Activated CD4-positive, alpha-beta T cell treated with anti-CD3 and anti-CD28 coated beads, Interleukin-2, amount 50 U/mL, for 1 hour (primary cell): ENCODE measurements at regions not wholly inside any gene's neighbourhood (a gene's known extent, or its start where the extent isn't known, plus 50 kb on each side); places are given as distances from the start of the nearest gene placed in this dataset.

Experiments
- DNase-seq: peaks from one replicate; pipeline ENCODE4 v3.0.0-alpha.2; 2020

DNA sequence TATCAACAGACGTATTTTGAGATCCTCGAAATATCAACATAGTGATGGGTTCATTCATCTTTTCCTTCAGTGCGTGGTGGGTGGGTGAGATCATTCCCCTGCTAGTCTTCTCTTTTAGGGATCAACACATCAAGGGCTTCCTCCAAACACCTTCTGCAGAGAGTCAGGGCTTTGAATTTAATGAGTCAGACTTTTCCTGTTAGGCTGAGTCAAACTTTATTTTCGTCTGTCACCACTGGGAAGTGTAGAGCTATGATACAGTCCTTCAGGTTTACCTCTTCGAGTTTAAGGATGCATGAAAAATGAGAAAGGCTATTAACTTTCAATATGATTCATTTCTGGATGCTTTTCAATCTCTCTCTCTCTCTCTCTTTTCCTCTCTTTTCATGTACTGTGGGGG, 189.1 kb downstream of the BMP2 start:
- DNase-seq = no peak

DNA sequence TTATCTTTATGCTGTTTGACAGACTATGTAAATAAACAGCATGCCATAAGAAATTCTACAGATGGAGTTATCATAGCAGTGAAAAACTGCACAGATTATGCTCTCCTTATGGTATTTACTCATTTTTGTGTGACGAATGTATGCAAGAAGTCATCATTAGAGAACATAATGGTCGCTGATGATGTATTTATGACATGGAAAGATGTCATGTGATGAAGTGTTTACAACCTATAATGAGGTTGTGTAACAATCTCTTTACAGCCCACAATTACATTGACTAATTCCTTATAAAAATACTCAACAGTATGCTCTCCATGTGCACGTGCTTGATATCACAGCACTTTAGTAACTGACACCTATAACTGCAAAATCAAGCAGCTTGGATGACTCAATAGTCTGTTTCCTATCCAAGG, 192.4 kb downstream of the BMP2 start:
- DNase-seq = no peak

DNA sequence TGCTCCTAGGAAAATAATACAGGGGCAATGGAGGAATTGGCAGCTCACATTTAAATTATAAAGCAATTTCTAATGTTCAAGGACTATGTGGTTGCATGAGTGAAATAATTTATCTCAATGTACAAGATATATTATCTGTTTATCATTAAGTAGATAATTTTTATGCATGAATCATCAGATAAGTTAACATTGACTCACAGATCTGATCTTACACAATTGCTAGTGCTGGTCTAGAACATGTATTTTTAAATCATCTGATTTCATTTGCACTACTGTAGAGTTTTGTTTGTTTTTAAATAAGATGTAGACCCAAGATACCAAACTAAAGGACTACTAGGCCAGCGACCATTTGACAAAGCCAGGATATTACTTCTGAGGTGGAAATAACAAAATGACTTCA, 199.2 kb downstream of the BMP2 start:
- DNase-seq = no peak

DNA sequence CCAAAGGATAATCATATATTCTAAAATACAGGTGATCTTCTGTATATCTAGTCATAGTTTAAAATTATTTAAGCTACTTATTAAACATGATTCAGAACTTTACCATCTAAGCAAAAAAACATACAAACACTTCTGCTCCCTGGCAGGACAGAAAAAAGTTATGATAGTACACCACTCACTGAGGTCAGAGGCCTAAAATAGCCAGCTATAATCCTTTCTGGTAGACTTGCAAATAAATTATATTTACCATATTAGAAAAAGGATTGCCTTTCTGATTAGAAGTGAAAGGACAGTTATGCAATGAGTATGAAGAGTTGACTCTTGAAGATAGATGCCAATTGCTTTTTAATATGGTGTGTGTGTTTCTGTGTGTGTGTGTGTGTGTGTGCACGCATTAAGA, 207.4 kb downstream of the BMP2 start:
- no peak for DNase-seq

DNA sequence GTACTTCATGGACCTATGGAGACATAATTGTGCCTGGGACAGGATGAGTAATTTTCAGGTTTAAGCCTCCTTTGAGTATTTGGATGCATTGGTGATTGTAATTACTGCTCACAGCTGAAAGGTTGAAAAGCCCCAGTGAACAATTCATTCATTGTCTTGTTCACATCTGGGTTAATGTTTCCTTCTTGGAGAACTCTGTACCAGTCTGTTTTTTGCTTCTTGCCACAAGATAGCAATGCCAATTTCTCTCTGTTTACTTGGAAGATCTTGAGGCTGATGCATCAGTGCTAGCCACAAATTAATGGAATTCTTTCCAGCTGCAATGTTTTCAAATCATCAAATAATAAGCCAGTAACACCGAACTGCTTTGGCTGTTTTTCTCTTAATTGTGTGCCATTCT, 207.8 kb downstream of the BMP2 start:
- DNase-seq = no peak

DNA sequence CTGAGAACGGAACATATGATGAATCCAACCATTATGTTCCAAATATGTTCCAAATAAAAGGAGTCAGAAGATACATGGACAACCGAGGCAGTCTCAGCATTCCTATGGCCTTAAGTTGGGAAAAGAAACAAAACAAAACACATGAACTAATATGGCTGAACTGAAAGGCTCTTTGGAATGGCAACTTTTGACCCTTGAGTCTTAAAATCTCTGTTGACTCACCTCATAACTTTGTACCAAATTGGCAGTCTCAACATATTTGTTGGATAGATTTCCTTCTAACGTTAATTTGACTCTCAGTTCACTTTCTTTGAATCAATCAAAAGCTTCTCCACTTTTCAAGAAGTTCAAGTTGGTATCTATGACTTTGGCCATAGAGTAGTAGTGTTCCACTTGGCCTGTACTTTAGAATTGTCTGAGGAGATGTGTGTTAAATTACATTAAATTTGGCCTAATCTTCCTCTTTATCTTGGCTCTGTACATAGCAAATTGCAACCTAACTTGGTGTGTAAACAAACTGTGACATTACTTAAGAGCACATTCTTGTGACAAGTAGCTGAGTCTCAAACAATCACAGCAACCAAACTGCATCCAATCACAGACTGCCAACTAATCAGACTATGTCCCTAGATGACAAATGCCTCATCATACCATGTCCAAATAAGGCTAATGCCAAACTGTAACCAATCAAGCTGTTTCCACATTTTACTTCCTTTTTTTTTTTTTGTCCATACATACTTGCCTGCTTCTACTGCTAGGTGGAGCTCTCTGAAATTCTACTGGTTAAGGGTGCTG, 208.8 kb downstream of the BMP2 start:
- DNase-seq = no peak

DNA sequence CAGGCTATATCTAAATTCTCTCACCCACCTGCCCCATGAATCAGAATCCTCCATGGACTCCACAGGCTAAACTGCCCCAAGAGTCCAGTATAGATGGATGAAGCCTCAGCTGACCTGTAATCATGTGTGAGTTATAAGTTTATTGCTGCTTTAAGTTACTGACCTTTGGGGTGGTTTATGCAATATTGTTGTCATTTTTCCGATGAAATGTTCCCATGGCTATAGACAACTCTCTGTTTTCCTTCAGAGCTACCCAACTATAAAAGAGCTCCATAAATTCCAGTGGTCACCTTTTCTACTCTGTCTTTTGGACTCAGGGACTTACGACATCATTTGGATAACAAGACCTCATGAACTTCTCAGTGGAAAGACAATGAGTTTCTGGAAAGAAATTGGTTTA, 212.1 kb downstream of the BMP2 start:
- DNase-seq = no peak

DNA sequence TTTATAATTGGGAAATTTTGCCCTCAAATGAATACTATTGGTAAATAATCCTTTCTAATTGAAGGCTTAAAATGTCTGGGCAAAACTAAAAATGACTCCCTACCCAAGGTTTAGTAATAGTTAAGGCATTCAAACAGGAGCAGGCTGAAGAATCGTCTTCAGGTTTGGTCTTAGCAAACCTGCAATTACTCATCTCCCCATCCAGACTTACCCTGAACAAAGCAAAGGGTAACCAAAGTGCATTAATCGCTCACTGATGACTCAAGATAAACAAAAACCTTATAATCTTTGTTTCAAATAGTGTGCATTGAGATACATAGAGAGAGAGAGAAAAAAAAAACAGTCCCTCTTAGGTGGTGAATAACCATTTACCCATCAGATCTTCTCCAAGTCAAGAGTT, 225.5 kb downstream of the BMP2 start:
- DNase-seq = no peak

DNA sequence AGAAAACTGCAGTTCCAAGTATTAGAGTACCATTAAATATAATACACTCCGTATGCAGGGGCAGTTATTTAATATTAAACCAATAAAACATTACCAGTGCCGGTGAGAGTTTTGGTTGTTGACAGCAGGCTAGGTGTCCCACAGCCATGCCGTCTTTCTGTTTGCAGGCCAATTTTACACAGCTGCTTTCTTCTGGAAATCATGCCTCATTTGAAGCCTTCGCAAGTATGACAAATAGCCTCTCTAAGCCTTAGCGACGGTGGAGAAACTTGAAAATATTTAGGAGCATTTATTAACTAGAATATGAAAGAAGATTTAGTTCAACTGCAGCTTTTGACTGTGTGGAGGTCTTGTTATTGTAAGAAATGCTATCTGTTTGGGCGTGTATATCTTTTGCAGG, 226.0 kb downstream of the BMP2 start:
- no peak for DNase-seq

DNA sequence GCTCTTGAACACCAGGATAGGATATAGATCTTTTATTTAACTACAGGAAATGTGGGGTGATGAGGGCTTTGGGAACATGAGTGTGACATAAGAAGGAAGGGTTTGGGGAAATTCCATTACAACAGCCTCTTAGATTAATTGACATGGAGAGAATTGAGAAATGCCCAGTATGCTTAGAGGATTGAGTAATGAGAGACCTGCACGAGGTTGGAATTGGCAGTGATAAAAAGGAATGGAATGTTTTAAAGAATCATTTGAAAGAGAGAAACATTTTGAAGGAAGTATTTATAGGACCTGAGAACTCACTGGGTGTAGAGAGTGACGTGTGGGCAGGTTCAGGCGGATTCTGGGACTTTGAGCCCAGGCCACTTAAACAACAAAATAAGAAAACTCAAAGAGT, 227.0 kb downstream of the BMP2 start:
- no peak for DNase-seq

DNA sequence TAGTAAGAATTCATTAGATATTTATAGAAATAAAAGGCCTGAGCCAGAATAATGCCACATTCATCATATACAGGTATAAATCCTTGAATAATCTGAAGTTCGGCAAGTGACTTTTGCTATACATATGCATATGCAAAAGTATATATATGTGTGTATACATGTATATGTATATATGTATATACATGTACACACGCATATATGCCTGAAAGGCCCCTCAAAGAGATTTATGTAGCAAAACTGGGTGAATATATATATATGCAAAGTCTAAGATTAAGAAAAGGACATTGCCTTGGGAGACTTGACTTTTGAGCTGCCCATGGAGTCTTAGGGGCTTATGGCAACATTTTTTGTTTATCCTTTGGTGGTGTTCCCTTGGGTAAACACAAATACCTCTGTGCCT, 231.4 kb downstream of the BMP2 start:
- no peak for DNase-seq

DNA sequence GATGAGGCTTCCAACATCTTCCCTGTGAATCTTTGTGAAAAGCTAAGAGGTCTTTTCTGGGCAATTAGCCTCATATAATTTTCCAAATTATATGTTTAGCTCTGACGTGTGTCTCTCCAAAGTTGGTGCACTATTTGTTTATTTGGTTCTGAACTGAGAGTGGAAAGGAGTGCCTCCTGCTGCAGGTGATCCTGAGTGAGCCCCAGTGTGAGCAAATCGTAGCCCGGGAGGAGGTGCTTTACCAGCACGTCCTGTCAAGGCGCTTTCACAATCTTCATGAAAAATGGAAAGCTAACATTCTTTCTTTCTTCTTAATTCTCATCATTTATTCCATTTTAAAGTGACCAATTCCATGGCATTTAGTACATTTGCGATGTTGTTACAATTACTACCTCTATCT, 231.9 kb downstream of the BMP2 start:
- DNase-seq = no peak

DNA sequence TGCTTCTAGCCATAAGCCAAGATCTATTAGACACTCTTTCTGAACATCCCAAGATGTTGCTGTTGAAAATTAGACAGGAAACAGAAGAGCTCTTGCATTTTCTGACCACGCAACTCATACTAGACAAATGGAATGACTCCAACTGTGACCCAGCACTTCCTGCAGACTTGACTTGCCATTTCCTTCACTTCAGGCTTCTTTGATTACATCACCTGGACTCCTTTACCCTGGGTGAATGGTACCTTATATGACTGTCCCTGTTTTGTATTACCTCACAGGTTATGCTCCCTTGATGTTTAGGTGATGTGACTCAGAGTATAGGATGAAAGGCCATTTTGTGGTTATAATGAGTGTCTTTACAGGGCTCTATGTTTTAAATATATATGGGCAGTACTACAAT, 236.1 kb downstream of the BMP2 start:
- no peak for DNase-seq

DNA sequence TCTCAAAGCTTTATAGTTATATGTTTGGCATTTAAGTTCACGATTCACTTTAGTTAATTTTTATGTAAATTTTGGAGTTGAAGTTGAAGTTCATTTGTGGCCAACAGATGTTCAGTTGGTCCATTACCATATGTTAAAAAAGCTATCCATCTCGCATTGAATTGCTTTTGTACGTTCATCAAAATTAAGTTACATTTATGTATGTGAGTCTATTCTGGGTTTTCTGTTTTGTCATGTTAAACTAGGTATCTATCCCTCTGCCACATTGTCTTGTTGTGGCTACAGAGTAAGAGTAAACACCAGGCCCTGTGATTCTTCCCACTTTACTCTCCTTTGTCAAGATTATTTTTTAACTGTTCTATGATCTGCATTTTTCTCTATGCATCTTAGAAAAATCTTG, 237.3 kb downstream of the BMP2 start:
- DNase-seq = no peak

DNA sequence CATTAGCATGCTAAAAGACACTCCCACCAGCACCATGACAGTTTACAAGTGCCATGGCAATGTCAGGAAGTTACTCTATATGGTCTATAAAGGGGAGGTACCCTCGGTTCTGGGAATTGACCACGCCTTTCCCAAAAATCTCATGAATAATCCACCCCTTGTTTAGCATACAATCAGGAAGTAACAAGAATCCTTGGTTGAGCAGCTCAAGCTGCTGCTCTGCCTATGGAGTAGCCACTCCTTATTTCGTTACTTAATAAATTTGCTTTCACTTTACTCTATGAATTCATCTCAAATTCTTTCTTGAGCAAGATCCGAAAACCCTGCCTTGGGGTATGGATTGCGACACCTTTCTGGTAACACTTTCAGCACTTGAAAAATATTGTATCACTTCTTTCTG, 243.0 kb downstream of the BMP2 start:
- no peak for DNase-seq

DNA sequence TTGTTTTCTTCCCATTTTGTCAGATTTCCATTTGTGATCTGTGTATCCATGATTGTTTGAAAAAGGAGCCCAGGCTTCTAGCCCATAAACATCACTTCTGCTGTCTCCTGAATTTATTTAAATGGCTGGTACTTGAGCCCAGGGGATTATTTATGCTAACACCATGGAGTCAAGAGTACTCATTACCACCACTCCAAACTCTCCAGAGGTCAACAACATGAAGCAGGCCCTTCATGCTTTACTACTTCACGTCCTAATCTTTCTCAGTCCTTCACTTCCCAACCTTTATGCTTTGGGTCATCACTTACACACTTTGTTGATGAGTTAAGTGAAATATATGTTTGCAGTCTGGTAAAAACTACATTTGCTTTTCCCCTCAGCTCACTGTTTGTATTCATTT, 247.8 kb downstream of the BMP2 start:
- DNase-seq = no peak

DNA sequence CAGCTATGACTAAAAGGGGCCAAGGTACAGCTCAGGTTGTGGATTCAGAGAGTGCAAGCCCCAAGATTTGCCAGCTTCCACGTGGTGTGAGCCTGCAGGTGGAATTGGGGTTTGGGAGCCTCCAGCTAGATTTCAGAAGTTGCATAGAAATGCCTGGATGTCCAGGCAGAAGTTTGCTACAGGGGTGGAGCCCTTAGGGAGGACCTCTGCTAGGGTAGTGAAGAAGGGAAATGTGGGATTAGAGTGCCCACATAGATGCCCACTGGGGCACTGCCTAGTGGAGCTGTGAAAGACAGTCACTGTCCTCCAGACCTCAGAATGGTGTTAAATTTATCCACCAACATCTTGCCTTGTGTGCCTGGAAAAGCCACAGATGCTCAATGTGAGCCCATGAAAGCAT, 255.1 kb downstream of the BMP2 start:
- DNase-seq = no peak

DNA sequence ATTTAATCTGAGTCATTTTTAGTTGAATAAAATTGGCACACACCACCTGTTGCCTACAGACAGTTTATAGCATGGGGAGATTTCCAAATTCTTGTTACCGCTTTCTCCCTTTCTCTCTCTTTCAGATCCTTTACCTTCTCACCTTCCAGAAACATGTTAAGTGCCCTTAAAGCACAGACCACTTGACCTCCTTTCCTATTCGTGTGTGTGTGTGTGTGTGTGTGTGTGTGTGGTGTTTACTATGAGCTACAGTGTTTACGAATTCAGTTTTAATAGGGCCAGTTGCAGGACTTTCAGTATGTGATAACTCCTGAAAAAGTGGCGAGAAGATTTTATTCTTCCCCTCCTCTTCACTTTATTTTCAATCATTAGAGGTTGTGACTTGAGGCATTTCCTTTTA, 258.1 kb downstream of the BMP2 start:
- no peak for DNase-seq

DNA sequence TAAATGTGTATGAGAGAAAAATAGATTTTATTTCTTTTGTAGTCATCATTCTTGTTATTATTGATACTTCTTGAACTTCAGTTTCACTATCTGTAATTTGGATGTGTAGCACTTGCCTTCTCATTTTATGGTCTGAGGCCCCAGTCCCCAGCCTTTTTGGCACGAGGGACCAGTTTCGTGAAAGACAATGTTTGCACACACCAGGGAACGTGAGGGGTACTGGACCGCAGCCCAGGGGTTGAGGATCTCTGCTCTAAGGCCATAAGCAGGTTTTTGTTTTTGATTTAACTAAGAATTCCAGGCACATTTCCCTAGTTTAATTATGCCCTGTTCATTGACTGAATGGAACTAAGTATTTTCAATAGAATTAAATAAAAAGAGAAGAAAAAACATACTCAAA, 261.5 kb downstream of the BMP2 start:
- no peak for DNase-seq

DNA sequence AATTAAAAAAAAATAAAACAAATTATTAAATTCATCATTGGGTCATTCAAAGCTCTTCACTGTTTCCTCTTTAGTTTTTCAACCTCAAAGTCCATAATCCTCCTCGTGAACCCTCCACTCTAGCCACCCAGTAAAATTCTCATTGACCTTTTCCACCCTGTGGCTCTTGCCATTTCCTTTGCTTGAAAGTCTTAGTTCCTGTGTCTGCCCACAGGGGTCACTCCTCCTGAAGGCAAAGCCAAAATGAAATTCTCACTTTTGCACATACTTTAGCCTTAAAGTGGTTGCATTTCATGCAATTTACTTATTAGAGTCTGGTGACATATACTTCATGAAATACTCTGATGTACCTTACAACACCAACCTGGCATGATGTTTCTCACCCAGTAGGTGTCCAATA, 263.7 kb downstream of the BMP2 start:
- DNase-seq = no peak

DNA sequence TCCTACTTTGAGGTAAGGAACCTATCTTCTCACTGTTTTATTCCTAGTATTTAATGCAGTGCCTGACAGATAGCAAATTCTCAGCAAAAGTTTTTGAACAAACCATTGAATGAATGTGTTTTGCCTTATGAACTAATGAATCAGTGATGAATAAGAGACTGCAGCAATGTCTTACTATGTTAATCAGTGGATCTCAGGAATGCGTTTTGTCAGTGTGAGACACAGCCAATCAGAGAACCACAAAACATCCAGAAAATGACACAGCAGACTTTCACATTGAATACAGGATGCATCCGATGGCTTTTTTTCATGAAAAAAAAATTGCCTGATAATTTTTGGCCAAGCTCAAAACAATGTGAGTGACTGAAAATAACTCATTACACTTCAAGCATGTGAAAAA, 270.5 kb downstream of the BMP2 start:
- DNase-seq = no peak

DNA sequence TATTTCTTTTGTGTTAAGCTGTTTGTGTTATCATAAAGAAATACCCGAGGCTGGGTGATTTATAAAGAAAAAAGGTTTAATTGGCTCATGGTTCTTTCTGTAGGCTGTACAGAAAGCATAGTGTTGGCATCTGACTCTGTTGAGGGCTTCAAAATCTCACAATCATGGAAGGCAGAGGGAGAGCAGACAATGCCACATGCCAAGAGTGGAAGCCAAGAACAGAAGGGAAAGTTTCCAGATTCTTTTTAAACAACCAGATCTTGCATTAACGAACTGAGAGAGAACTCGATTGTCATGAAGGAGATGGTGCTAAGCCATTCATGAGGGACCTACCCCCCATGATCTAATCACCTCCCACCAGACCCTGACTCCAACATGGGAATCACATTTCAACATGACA, 290.1 kb downstream of the BMP2 start:
- no peak for DNase-seq

DNA sequence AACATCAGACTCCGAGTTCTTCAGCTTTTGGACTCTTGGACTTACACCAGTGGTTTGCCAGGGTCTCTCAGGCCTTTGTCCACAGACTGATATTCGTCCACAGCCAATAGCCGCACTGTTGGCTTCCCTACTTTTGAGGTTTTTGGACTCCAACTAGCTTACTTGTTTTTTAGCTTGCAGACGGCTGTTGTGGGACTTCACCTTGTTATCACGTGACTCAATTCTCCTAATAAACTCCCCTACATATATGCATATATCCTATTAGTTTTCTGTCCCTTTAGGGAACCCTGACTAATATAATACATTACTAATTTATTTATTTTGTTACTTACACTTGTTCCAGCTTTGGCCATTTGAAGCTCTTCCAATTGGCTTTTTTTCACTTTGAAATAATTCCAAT, 311.3 kb downstream of the BMP2 start:
- DNase-seq = no peak

DNA sequence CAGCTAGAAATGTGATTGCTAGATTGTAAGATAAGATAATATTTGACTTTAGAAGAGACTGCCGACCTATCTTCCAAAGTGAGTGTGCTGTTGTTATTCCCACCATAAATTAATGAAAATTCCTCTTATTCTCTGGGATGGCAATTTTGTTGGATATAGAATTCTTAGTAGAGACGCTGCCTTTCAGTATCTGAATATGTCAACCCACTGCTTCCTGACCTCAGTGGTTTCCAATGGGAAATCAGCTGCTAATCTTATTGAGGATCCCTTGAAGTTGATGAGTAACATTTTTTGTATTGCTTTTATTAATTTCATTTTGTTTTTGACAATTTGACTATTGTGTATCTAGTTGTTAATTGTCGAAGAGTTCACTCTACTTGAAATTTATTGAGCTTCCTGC, 313.0 kb downstream of the BMP2 start:
- no peak for DNase-seq

DNA sequence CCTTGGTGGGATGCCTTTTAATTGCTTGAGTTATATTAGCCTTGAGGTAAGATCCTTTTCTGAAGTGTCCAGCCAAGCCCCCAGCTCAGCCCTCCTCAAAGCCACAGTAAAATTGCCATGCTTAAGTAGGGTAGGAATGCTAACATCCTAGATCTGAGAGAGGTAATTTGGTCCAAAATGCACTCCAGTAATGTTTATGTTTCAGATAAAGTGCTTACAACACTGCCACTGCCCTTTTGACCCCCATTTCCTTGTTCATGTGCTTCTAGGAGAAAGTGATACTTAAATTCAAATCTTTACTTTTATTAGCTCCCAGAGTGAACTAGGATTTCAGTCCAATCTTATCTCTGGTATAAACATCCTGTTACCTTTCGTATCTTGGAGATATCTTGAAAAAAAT, 318.0 kb downstream of the BMP2 start:
- no peak for DNase-seq

DNA sequence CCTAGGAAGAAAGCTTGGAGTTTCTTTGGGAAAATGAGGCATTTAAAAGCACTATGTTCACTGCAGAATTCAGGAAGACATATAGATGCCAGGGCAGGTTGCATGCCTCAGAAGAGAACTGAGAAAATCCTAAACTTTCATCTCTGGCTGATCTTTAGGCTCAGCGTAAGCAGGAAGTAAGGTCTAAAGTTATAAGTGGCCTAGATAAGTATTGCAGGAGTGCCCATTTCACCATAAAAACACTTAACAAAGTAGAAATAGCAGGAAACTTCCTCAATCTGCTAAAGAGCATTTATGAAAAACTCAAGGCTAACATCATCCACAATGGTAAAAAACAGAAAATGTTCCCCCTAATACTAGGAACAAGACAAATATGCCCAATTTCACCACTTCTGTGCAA, 320.3 kb downstream of the BMP2 start:
- DNase-seq = no peak
